GM21576 (cell line): ENCODE measurements at regions not wholly inside any gene's neighbourhood (a gene's known extent, or its start where the extent isn't known, plus 50 kb on each side); places are given as distances from the start of the nearest gene placed in this dataset.

Experiments
- ATAC-seq: cut with Tn5 transposase; IDR thresholded peaks from one replicate; pipeline ENCODE4 v1.9.1; 2021; ENCODE audit warnings: mild to moderate bottlenecking, moderate library complexity; ENCODE audit not compliant: unreplicated experiment

GRCh38 chr2:103103678-103104077 lies 341.8 kb downstream of the TMEM182 start:
- no peak for ATAC-seq

- no peak for ATAC-seq
Observed at GRCh38 chr2:103119352-103119751, 357.5 kb downstream of the TMEM182 start.

- ATAC-seq = no peak
Observed at GRCh38 chr2:103121106-103121505, 359.3 kb downstream of the TMEM182 start.

- no peak for ATAC-seq
Observed at GRCh38 chr2:103123516-103123915, 361.7 kb downstream of the TMEM182 start.

GRCh38 chr2:103130857-103131256 lies 369.0 kb downstream of the TMEM182 start:
- ATAC-seq = no peak

- ATAC-seq = peak; percentile 93
Observed at GRCh38 chr2:103132536-103133217, 370.8 kb downstream of the TMEM182 start.

- ATAC-seq = no peak
Observed at GRCh38 chr2:103135679-103136078, 373.8 kb downstream of the TMEM182 start.

- ATAC-seq = peak; percentile 71
Observed at GRCh38 chr2:103138123-103138901, 376.5 kb downstream of the TMEM182 start.

GRCh38 chr2:103139628-103140268 lies 377.9 kb downstream of the TMEM182 start:
- no peak for ATAC-seq

- no peak for ATAC-seq
Observed at GRCh38 chr2:103144837-103145236, 383.0 kb downstream of the TMEM182 start.

GRCh38 chr2:103145739-103146138 lies 383.9 kb downstream of the TMEM182 start:
- ATAC-seq = no peak

- no peak for ATAC-seq
Observed at GRCh38 chr2:103151046-103151445, 389.2 kb downstream of the TMEM182 start.

- no peak for ATAC-seq
Observed at GRCh38 chr2:103152556-103152955, 390.7 kb downstream of the TMEM182 start.

- no peak for ATAC-seq
Observed at GRCh38 chr2:103153580-103154284, 391.9 kb downstream of the TMEM182 start.

- ATAC-seq = no peak
Observed at GRCh38 chr2:103155308-103155707, 393.5 kb downstream of the TMEM182 start.

- no peak for ATAC-seq
Observed at GRCh38 chr2:103159018-103159417, 397.2 kb downstream of the TMEM182 start.

- ATAC-seq = peak; percentile 59
Observed at GRCh38 chr2:103161456-103162289, 399.8 kb downstream of the TMEM182 start.

- ATAC-seq = no peak
Observed at GRCh38 chr2:103164748-103165147, 402.9 kb downstream of the TMEM182 start.

GRCh38 chr2:103165836-103166235 lies 404.0 kb downstream of the TMEM182 start:
- ATAC-seq = no peak
